Spleen (tissue), 7 donors: ENCODE measurements at regions not wholly inside any gene's neighbourhood (a gene's known extent, or its start where the extent isn't known, plus 50 kb on each side); places are given as distances from the start of the nearest gene placed in this dataset.

Experiments
- POLR2A ChIP-seq, 3 donors: fragments of 450-650 bp; IDR thresholded peaks; one replicate each; pipeline ENCODE4 v1.5.1; 2017; ENCODE audit warnings: antibody characterized with exemption in 3 of 3, mild to moderate bottlenecking in 1 of 3
- TF ChIP-seq, protein P1 (sequence below), 11 experiments: fragments of 200-600 bp in 7 of 11; fragments of 450-650 bp in 4 of 11; sonication (generic) in 4 of 11; IDR thresholded peaks in 8 of 11; conservative IDR thresholded peaks in 3 of 11; 1 replicate in 7 of 11; 2 replicates in 4 of 11; pipeline versions ENCODE4 v1.4.0 to v1.8.0; 2016 to 2021; ENCODE audit warnings: antibody characterized with exemption in 11 of 11, inconsistent platforms in 4 of 11, mild to moderate bottlenecking in 1 of 11
- donor health status: DM: no; HTN: no; CAD: no; lungs with moderate emphysema.
- donor health status: DM: no; HTN: no; CAD: no.
- donor health status: DM: no; HTN: no; CAD: no.

DNA sequence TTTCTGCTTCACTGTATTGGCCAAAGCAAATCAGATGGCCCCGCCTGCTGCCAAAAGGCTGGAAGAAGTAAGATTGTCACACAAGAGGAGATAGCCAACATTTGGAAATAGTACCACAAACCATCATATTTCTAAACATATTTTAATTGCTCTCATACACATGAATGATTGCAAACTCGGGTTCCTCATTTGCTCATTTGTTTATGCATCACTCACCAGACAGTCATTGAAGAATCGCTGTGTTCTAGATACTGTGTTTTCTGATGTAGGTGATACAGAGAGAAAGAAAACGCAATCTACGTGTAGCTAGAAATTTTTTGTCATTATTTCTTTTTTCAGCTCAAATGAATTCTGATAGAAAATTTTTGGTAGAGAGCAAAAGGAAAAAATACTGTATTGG is 1103.4 kb downstream of the TSN start:
- TF ChIP-seq, protein P1, sequence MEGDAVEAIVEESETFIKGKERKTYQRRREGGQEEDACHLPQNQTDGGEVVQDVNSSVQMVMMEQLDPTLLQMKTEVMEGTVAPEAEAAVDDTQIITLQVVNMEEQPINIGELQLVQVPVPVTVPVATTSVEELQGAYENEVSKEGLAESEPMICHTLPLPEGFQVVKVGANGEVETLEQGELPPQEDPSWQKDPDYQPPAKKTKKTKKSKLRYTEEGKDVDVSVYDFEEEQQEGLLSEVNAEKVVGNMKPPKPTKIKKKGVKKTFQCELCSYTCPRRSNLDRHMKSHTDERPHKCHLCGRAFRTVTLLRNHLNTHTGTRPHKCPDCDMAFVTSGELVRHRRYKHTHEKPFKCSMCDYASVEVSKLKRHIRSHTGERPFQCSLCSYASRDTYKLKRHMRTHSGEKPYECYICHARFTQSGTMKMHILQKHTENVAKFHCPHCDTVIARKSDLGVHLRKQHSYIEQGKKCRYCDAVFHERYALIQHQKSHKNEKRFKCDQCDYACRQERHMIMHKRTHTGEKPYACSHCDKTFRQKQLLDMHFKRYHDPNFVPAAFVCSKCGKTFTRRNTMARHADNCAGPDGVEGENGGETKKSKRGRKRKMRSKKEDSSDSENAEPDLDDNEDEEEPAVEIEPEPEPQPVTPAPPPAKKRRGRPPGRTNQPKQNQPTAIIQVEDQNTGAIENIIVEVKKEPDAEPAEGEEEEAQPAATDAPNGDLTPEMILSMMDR (IDR thresholded peaks at IDR 0.05 in 8 of 11, conservative IDR thresholded peaks at IDR 0.05 in 3 of 11) = no peak
- no peak for TF ChIP-seq POLR2A (IDR thresholded peaks at IDR 0.05)
